B cell (primary cell): ENCODE measurements at regions not wholly inside any gene's neighbourhood (a gene's known extent, or its start where the extent isn't known, plus 50 kb on each side); places are given as distances from the start of the nearest gene placed in this dataset.

Experiments
- ATAC-seq: fragments of 200-7000 bp; cut with Tn5 transposase; one replicate; pipeline ENCODE4 v1.10.0; 2021; ENCODE audit warnings: low read depth, mild to moderate bottlenecking, moderate number of reproducible peaks, moderate library complexity
- CTCF ChIA-PET: fragments of 350-600 bp; sonication (Branson Sonifier 250); formaldehyde crosslinking; loops from one replicate; lab custom pipeline; 2021; ENCODE audit warnings: antibody characterized with exemption, inconsistent platforms; lab: Charles Lee
- POLR2A ChIA-PET: fragments of 350-600 bp; sonication (Branson Sonifier 250); formaldehyde crosslinking; loops from one replicate; lab custom pipeline; 2021; ENCODE audit warnings: antibody characterized with exemption; lab: Charles Lee
- DNase-seq: peaks from one replicate; pipeline ENCODE4 v3.0.0; 2013
- H2AFZ ChIP-seq: 2 replicates; pipeline ENCODE4 v1.6.1; 2012; ENCODE audit warnings: mild to moderate bottlenecking, low read depth, low read length; ENCODE audit not compliant: insufficient read depth, poor library complexity, severe bottlenecking
- H3K27ac ChIP-seq, 2 donors: 1 replicate in 1 of 2; 2 replicates in 1 of 2; pipeline ENCODE4 v1.5.1; 2012 to 2013; ENCODE audit warnings: low read length in 2 of 2, mild to moderate bottlenecking in 2 of 2, moderate library complexity in 1 of 2
- H3K27me3 ChIP-seq, 4 experiments: fragments of 200-600 bp in 1 of 4; sonication (generic) in 1 of 4; replicated peaks in 1 of 4; 1 replicate in 2 of 4; 2 replicates in 2 of 4; pipeline versions ENCODE4 v1.6.1 to v1.7.0; 2013 to 2016; ENCODE audit warnings: low read length in 3 of 4, mild to moderate bottlenecking in 2 of 4, mixed read lengths in 1 of 4, moderate library complexity in 1 of 4; ENCODE audit not compliant: insufficient read depth in 4 of 4, control insufficient read depth in 3 of 4; ENCODE audit errors: control extremely low read depth in 1 of 4
- H3K36me3 ChIP-seq, 2 experiments: replicated peaks in 1 of 2; 1 replicate in 1 of 2; 2 replicates in 1 of 2; pipeline versions ENCODE4 v1.6.1 to v1.7.1; 2013; ENCODE audit warnings: low read length in 1 of 2; ENCODE audit not compliant: insufficient read depth in 2 of 2, control insufficient read depth in 1 of 2; ENCODE audit errors: control extremely low read depth in 1 of 2, extremely low read depth in 1 of 2
- H3K4me1 ChIP-seq, 2 donors: fragments of 200-600 bp in 1 of 2; sonication (generic) in 1 of 2; 1 replicate in 1 of 2; 2 replicates in 1 of 2; pipeline versions ENCODE4 v1.5.1 to v1.6.1; 2013 to 2017; ENCODE audit warnings: low read length in 2 of 2; ENCODE audit not compliant: control insufficient read depth in 2 of 2, insufficient read depth in 2 of 2
- H3K4me2 ChIP-seq: replicated peaks from 2 replicates; pipeline ENCODE3; 2012; ENCODE audit warnings: mild to moderate bottlenecking, low read depth, low read length; ENCODE audit not compliant: poor library complexity, severe bottlenecking
- H3K4me3 ChIP-seq, 5 experiments: fragments of 200-600 bp in 1 of 5; sonication (generic) in 1 of 5; 1 replicate in 3 of 5; 2 replicates in 2 of 5; pipeline versions ENCODE4 v1.5.1 to v1.7.0; 2011 to 2016; ENCODE audit warnings: low read length in 4 of 5, mild to moderate bottlenecking in 4 of 5, low read depth in 2 of 5, control low read depth in 1 of 5, moderate library complexity in 1 of 5; ENCODE audit not compliant: insufficient read depth in 1 of 5; ENCODE audit errors: control extremely low read depth in 1 of 5, extremely low read depth in 1 of 5
- H3K79me2 ChIP-seq: fragments of 200-600 bp; sonication (generic); one replicate; pipeline ENCODE4 v1.6.0; 2016; ENCODE audit warnings: low read length; ENCODE audit not compliant: control insufficient read depth, insufficient read depth
- H3K9ac ChIP-seq: fragments of 200-600 bp; sonication (generic); 2 replicates; pipeline ENCODE4 v1.6.1; 2017; ENCODE audit warnings: mild to moderate bottlenecking, low read length, moderate library complexity
- H3K9me3 ChIP-seq, 3 donors: one replicate each; pipeline versions ENCODE4 v1.6.1 to v1.7.1; 2013; ENCODE audit warnings: low read length in 2 of 3; ENCODE audit not compliant: control insufficient read depth in 2 of 3, insufficient read depth in 1 of 3; ENCODE audit errors: control extremely low read depth in 1 of 3
- H4K20me1 ChIP-seq: 2 replicates; pipeline ENCODE4 v1.6.0; 2012; ENCODE audit warnings: mild to moderate bottlenecking, low read length; ENCODE audit not compliant: insufficient read depth, control insufficient read depth, poor library complexity, severe bottlenecking
- H3K27ac Mint-ChIP-seq: one replicate; pipeline ENCODE4 v1.8.0; 2021; ENCODE audit warnings: mixed read lengths
- H3K27me3 Mint-ChIP-seq: one replicate; pipeline ENCODE4 v1.8.0; 2021; ENCODE audit warnings: mixed read lengths
- H3K4me1 Mint-ChIP-seq: one replicate; pipeline ENCODE4 v1.8.0; 2021; ENCODE audit warnings: mixed read lengths
- H3K4me3 Mint-ChIP-seq: one replicate; pipeline ENCODE4 v1.8.0; 2021; ENCODE audit warnings: mixed read lengths
- H3K9me3 Mint-ChIP-seq: one replicate; pipeline ENCODE4 v1.8.0; 2022; ENCODE audit warnings: mixed read lengths; ENCODE audit not compliant: insufficient read depth
- EZH2 ChIP-seq: IDR thresholded peaks from 2 replicates; pipeline ENCODE4 v1.6.1; 2012; ENCODE audit warnings: borderline replicate concordance, low read depth, mild to moderate bottlenecking, moderate library complexity, low read length; ENCODE audit not compliant: insufficient read depth, poor library complexity, severe bottlenecking
- WGBS: methylation state at CpG from one replicate; pipeline ENCODE4 v1.1.5; 2013; ENCODE audit warnings: missing lambda C conversion rate; ENCODE audit not compliant: insufficient coverage; 5-methylcytosine and 5-hydroxymethylcytosine counted together
- intact Hi-C: fragments of 100-400 bp; cut with micrococcal nuclease; formaldehyde crosslinking; loops from one replicate; pipeline ENCODE4 v1.10.0; 2022
- TF ChIP-seq, protein P1 (sequence below): fragments of 200-600 bp; IDR thresholded peaks from one replicate; pipeline ENCODE4 v1.8.0; 2022; ENCODE audit warnings: antibody characterized with exemption, mild to moderate bottlenecking

DNA sequence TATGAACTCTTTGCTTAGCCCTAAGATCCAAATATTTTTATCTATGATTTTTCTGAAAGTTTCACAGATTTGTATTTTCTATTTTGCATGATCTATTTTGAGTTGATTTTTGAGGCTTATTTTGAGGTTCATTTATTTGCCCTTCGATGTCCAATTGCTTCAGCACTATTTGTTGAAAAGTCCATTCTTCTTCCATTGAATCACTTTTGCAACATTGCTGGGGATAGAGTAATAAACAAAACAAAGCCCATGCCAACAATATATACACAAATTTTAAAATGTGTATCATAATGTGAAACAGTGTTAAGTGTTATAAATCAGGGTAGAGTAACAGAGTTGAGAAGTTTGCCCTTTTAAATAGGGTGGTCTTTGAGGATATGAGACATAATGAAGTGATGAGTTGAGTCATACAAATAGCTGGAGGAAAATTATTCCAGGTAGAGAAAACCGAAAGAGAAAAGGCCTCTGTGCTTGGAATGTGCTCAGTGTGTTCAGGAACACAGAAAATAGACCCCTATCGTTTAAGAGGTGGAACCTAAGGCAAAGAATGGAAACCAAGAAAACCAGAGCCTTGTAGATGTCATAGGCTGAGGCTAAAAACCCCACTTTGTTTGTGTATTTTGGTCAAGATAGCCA lies 172.7 kb upstream of the NR5A2 start:
- H3K27me3 Mint-ChIP-seq = peaks cover 20% of the 10 kb centered on the region
- WGBS = 93% methylated on average over 2 of the region's 3 CpGs
- H3K9ac ChIP-seq = no peak overlapping the region
- H3K27ac Mint-ChIP-seq = no peak overlapping the region
- H2AFZ ChIP-seq = no peak overlapping the region
- H4K20me1 ChIP-seq = no peaks in the 10 kb centered on the region
- H3K36me3 ChIP-seq = no peaks in the 10 kb centered on the region
- POLR2A ChIA-PET = no interaction called here
- no peaks in the 10 kb centered on the region for H3K27me3 ChIP-seq
- intact Hi-C loops = no loop called here
- peaks cover 6% of the 10 kb centered on the region for H3K4me1 Mint-ChIP-seq
- H3K4me1 ChIP-seq = peaks cover 5% of the 10 kb centered on the region in 2 donors
- ATAC-seq = no peak
- CTCF ChIA-PET = no interaction called here
- H3K9me3 ChIP-seq = peaks cover 0 to 1% (median 0%) of the 10 kb centered on the region in 3 donors
- no peak overlapping the region for H3K27ac ChIP-seq
- H3K9me3 Mint-ChIP-seq = no peaks in the 10 kb centered on the region
- no peak for DNase-seq
- no peaks in the 10 kb centered on the region for H3K79me2 ChIP-seq
- H3K4me3 Mint-ChIP-seq = no peak overlapping the region
- no peak for TF ChIP-seq EZH2
- TF ChIP-seq, protein P1, sequence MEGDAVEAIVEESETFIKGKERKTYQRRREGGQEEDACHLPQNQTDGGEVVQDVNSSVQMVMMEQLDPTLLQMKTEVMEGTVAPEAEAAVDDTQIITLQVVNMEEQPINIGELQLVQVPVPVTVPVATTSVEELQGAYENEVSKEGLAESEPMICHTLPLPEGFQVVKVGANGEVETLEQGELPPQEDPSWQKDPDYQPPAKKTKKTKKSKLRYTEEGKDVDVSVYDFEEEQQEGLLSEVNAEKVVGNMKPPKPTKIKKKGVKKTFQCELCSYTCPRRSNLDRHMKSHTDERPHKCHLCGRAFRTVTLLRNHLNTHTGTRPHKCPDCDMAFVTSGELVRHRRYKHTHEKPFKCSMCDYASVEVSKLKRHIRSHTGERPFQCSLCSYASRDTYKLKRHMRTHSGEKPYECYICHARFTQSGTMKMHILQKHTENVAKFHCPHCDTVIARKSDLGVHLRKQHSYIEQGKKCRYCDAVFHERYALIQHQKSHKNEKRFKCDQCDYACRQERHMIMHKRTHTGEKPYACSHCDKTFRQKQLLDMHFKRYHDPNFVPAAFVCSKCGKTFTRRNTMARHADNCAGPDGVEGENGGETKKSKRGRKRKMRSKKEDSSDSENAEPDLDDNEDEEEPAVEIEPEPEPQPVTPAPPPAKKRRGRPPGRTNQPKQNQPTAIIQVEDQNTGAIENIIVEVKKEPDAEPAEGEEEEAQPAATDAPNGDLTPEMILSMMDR = no peak
- H3K4me2 ChIP-seq = no peak overlapping the region
- no peak overlapping the region for H3K4me3 ChIP-seq

DNA sequence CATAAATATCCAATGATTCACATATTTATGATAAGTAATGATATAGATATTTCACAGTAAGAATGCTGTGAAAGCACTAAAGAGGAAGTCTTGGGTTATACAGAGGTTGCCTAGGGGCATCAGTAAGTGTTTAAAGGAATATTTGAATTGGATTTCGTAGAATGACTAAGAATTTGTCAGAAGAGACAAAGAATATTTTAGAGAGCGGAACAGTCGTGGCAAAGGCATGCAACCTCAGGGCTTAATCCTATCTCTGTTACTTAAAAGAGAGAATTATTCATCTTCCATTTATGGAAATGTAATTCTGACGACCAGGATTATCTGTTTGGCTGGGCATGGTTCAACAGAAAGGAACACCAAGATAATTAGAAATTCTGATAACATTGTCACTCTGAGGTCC lies 171.9 kb upstream of the NR5A2 start:
- Mint-ChIP-seq H3K27ac (no peak overlapping the region), H3K4me3 (no peak overlapping the region), H3K9me3 (no peaks in the 10 kb centered on the region), H3K4me1 (peaks cover 6% of the 10 kb centered on the region), H3K27me3 (peaks cover 20% of the 10 kb centered on the region)
- Histone ChIP-seq H3K9me3 (peaks cover 0 to 1% (median 0%) of the 10 kb centered on the region in 3 donors), H4K20me1 (no peaks in the 10 kb centered on the region), H3K9ac (no peak overlapping the region), H3K4me2 (no peak overlapping the region), H3K27ac (no peak overlapping the region), H3K4me3 (no peak overlapping the region), H2AFZ (no peak overlapping the region), H3K4me1 (peaks cover 7 to 12% of the 10 kb centered on the region in 2 donors), H3K27me3 (no peaks in the 10 kb centered on the region), H3K79me2 (no peaks in the 10 kb centered on the region), H3K36me3 (no peaks in the 10 kb centered on the region)
- ChIA-PET POLR2A (no interaction called here), CTCF (no interaction called here)
- TF ChIP-seq, protein P1 = no peak
- no peak for TF ChIP-seq EZH2
- no peak for ATAC-seq
- DNase-seq = no peak
- WGBS = 80% methylated on average over 2 of the region's 4 CpGs
- intact Hi-C loops = no loop called here
